GM12864 (cell line): ENCODE measurements at regions not wholly inside any gene's neighbourhood (a gene's known extent, or its start where the extent isn't known, plus 50 kb on each side); places are given as distances from the start of the nearest gene placed in this dataset.

Experiments
- DNase-seq: peaks from one replicate; pipeline ENCODE4 v3.0.0-alpha.2; 2011; ENCODE audit warnings: low read depth
- H3K4me3 ChIP-seq: 2 replicates; pipeline ENCODE4 v1.5.1; 2011; ENCODE audit warnings: mild to moderate bottlenecking, low read depth, low read length, control low read depth
- CTCF ChIP-seq: IDR thresholded peaks from 2 replicates; pipeline ENCODE4 v1.5.1; 2011; ENCODE audit warnings: low read depth, mild to moderate bottlenecking, moderate library complexity, low read length, control low read depth, inconsistent platforms; ENCODE audit errors: missing control alignments

- no peak for TF ChIP-seq CTCF
- no peak overlapping the region for H3K4me3 ChIP-seq
- no peak for DNase-seq
Measured at GRCh38 chr18:37874721-37875120, 309.1 kb upstream of the CELF4 start.

- no peak for DNase-seq
- H3K4me3 ChIP-seq: no peak overlapping the region
- TF ChIP-seq CTCF: no peak
Measured at GRCh38 chr18:37873416-37873815, 307.8 kb upstream of the CELF4 start.

GRCh38 chr18:37872562-37872961, 307.0 kb upstream of the CELF4 start:
- no peak overlapping the region for H3K4me3 ChIP-seq
- no peak for DNase-seq
- no peak for TF ChIP-seq CTCF

- no peak overlapping the region for H3K4me3 ChIP-seq
- DNase-seq: no peak
Measured at GRCh38 chr18:37871561-37871960, 306.0 kb upstream of the CELF4 start.

GRCh38 chr18:37869051-37869450, 303.5 kb upstream of the CELF4 start:
- TF ChIP-seq CTCF: no peak
- no peak overlapping the region for H3K4me3 ChIP-seq
- no peak for DNase-seq

More at GRCh38 chr18:37871561-37871960, 306.0 kb upstream of the CELF4 start:
- no peak for TF ChIP-seq CTCF

GRCh38 chr18:37864122-37864521, 298.5 kb upstream of the CELF4 start:
- no peak for TF ChIP-seq CTCF
- no peak overlapping the region for H3K4me3 ChIP-seq
- DNase-seq: no peak

GRCh38 chr18:37861981-37862380, 296.4 kb upstream of the CELF4 start:
- H3K4me3 ChIP-seq: no peak overlapping the region
- DNase-seq: no peak
- TF ChIP-seq CTCF: no peak
